Retinal pigment epithelial cell (primary cell): ENCODE measurements at regions not wholly inside any gene's neighbourhood (a gene's known extent, or its start where the extent isn't known, plus 50 kb on each side); places are given as distances from the start of the nearest gene placed in this dataset.

ENCODE experiments used
- DNase-seq: peaks from one replicate; pipeline ENCODE4 v3.0.0-alpha.2; 2010; ENCODE audit warnings: low read depth
- H3K4me3 ChIP-seq: 2 replicates; pipeline ENCODE4 v1.5.1; 2011; ENCODE audit warnings: mild to moderate bottlenecking, low read length, control low read depth, moderate library complexity
- TF ChIP-seq, protein P1 (sequence below): conservative IDR thresholded peaks from 2 replicates; pipeline ENCODE4 v1.5.1; 2011; ENCODE audit warnings: low read depth, low read length, control low read depth, inconsistent platforms

DNA sequence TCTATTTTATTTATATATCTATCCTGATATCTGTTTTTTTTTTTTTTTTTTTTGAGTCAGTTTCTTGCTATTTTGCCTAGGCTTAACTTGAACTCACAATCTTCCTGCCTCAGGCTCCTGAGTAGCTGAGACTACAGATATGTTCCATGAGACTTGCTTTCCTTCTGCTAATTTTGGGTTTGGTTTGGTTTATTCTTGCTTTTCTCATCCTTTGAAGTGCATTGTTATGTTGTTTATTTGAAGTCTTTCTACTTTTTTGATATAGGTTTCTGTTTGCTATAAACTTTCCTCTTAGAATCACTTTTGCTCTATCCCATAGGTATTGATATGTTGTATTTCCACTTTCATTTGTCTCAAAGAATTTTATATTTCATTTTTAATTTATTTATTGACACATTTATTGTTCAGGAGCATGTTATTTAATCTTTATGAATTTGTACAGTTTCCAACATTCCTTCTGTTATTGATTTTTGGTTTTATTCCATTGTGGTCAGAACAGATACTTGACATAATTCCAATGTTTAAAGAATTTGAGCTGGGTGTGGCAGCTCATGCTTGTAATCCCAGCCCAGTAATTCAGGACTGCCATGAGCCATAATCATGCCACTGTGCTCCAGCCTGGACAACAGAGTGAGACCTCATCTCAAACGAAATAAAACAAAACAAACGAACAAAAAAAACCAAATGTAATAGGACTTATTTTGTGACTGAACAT, 62.3 kb upstream of the PLSCR4 start:
- TF ChIP-seq, protein P1, sequence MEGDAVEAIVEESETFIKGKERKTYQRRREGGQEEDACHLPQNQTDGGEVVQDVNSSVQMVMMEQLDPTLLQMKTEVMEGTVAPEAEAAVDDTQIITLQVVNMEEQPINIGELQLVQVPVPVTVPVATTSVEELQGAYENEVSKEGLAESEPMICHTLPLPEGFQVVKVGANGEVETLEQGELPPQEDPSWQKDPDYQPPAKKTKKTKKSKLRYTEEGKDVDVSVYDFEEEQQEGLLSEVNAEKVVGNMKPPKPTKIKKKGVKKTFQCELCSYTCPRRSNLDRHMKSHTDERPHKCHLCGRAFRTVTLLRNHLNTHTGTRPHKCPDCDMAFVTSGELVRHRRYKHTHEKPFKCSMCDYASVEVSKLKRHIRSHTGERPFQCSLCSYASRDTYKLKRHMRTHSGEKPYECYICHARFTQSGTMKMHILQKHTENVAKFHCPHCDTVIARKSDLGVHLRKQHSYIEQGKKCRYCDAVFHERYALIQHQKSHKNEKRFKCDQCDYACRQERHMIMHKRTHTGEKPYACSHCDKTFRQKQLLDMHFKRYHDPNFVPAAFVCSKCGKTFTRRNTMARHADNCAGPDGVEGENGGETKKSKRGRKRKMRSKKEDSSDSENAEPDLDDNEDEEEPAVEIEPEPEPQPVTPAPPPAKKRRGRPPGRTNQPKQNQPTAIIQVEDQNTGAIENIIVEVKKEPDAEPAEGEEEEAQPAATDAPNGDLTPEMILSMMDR = no peak
- no peak for DNase-seq
- H3K4me3 ChIP-seq = no peak overlapping the region

DNA sequence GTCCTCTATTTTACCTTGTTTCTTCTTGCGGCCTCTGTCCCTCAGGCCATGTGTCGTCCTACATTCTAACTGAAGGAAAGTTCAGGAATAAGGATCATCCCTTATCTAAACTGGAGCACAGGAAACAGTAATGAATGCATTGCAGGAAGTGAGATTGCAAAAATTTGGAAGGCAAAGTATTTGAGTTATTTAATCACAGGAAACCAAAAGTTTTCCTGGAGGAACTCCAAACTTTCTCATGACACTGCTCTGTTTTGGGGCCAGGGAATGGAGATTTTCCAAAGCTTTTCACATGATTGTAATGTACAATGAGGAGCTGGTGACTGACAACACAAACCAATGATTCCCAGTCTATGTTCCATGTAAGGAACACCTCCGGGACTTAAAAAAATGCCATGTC, 57.8 kb upstream of the PLSCR4 start:
- no peak for DNase-seq
- no peak overlapping the region for H3K4me3 ChIP-seq
- TF ChIP-seq, protein P1 = no peak

DNA sequence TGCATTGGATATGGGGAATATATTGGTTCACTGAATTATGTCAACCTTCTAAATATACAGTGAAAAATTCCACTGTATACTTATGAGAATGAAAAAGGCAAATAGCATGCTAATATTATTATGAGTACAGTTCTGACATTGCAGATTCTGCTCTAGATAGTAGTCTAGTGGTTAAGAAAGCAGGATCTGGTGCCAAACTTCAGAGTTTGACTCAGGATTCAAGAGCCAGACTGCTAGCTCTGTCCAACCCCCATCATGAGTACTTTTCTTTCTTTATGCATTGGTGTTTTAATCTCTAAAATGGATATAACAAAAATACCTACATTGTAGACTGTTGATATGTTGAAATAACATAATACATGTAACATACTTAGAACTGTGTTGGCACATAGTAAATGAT, 57.3 kb upstream of the PLSCR4 start:
- H3K4me3 ChIP-seq = no peak overlapping the region
- TF ChIP-seq, protein P1 = no peak
- peak; percentile 54 for DNase-seq

DNA sequence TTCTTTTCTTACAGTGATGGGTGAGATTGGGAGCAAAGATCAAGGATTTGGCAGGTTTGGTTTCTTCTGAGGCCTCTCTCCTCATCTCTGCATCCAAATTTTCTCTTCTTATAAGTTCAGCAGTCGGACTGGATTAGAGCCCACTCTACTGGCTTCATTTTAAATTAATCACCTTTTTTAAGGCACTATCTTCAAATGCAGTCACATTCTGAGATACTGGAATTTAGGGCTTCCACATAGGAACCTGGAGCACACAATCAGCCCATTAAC, 56.5 kb upstream of the PLSCR4 start:
- TF ChIP-seq, protein P1 = no peak
- no peak for DNase-seq
- no peak overlapping the region for H3K4me3 ChIP-seq

DNA sequence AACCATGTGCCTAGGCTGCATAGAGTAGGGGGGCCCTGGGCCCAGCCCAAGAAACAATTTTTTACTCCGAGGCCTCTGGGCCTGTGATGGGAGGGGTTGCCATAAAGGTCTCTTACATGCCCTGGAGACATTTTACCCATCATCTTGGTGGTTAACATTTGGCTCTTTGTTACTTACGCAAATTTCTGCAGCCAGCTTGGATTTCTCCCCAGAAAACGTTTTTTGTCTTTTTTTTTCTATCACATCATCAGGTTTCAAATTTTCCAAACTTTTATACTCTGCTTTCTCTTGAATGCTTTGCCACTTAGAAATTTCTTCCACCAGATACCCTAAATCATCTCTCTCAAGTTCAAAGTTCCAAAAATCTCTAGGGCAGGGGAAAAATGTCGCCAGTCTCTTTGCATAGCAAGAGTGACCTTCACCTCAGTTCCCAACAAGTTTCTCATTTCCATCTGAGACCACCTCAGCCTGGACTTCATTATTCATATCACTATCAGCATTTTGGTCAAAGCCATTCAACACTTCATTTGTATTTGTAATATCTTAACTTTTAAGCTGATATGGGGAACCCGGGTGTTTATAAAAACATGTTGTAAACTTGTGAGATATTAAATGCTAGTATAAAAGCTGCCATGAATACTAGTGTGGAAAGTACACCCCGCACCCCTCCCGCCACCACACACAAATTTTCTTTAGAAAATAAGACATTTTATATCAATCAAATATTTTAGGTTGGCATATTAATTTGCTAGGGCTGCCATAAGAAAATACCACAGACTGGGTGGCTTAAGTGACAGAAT, 56.0 kb upstream of the PLSCR4 start:
- DNase-seq = no peak
- no peak overlapping the region for H3K4me3 ChIP-seq
- TF ChIP-seq, protein P1 = no peak

DNA sequence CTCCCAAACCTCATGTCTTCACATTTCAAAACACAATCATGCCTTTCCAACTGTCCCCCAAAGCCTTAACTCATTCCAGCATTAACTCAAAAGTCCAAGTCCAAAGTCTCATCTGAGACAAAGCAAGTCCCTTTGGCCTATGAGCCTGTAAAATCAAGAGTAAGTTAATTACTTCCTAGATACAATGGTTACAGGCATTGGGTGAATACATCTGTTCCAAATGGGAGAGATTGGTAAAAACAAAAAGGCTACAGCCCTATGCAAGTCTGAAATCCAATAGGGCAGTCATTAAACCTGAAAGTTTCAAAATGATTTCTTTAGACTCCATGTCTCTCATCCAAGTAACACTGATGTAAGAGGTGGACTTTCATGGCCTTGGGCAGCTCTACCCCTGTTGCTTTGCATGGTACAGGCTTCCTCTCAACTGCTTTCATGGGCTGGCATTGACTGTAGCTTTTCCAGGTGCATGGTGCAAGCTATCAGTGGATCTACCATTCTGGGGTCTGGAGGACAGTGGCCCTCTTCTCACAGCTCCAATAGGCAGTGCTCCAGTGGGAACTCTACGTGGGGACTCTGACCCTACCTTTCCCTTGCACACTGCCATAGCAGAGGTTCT, 55.0 kb upstream of the PLSCR4 start:
- TF ChIP-seq, protein P1 = no peak
- no peak for DNase-seq
- H3K4me3 ChIP-seq = no peak overlapping the region
